ENCODE measurements at regions not wholly inside any gene's neighbourhood (a gene's known extent, or its start where the extent isn't known, plus 50 kb on each side); places are given as distances from the start of the nearest gene placed in this dataset.

DNA sequence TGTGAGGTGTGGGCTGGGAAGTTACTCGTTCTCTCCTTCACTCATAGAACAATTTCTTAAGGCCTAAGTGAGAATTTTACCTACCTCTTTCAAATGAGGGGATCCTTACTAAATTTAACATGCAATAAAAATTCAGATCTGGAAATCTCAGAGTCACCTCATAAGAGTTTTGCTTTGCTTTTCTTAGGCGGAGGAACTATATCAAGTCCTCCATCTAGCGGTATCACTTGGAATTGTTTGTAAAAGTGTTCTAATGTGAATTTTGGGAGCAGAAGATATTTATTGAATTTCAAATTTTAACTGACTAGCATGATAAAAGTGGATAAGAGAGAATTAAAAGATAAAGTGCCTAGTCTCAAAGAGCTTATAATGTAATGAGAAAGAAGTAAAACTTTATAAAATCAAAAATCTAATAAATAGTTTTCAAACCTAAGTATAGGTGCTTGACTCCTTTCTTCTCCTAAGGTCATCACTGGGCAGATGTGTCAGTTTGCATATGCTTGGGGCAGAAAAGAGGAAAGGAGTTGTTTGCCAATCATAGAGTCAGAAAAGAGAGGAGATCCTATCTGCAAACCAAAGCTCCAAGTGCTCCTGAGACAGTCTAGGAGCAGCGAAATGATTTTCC is 145.7 kb upstream of the DAB2 start:
- no peaks in the 10 kb centered on the region for H3K79me1 ChIP-seq (ENCODE audit: insufficient read depth, low read depth, low read length, poor library complexity, severe bottlenecking)
- H3K4me3 Mint-ChIP-seq, result no peak overlapping the region
- H3K79me2 ChIP-seq (ENCODE audit: insufficient read depth, low read length), result no peaks in the 10 kb centered on the region
- no peak overlapping the region for H2AK5ac ChIP-seq (ENCODE audit: insufficient read length, low read length)
- no peaks in the 10 kb centered on the region; the same call in 1 of the 2 replicates for H3K27me3 Mint-ChIP-seq (ENCODE audit: low read depth)
- H3K36me3 Mint-ChIP-seq (ENCODE audit: insufficient read depth in 1 of 3, low read depth in 3 of 3), result no peaks in the 10 kb centered on the region
- no peaks in the 10 kb centered on the region for H3K9me3 ChIP-seq (ENCODE audit: control insufficient read depth, low read depth, low read length)
- H2AFZ ChIP-seq (ENCODE audit: low read length), result no peak overlapping the region
- H3K4me1 Mint-ChIP-seq, result no peaks in the 10 kb centered on the region; a peak in 1 of 4 replicates
- H3K27me3 ChIP-seq (ENCODE audit: insufficient read depth, low read length), result no peaks in the 10 kb centered on the region
- no peaks in the 10 kb centered on the region; the same call in 1 of the 2 replicates for H3K4me1 ChIP-seq (ENCODE audit: insufficient read depth, low read length)
- H3K9ac ChIP-seq (ENCODE audit: extremely low read depth, insufficient read length, low read length), result no peak overlapping the region
- no peak overlapping the region for H4K8ac ChIP-seq (replicated peaks; ENCODE audit: insufficient read length, low read depth, low read length)
- H3T11ph ChIP-seq (ENCODE audit: low read length), result no peak overlapping the region
- TF ChIP-seq, protein P1, sequence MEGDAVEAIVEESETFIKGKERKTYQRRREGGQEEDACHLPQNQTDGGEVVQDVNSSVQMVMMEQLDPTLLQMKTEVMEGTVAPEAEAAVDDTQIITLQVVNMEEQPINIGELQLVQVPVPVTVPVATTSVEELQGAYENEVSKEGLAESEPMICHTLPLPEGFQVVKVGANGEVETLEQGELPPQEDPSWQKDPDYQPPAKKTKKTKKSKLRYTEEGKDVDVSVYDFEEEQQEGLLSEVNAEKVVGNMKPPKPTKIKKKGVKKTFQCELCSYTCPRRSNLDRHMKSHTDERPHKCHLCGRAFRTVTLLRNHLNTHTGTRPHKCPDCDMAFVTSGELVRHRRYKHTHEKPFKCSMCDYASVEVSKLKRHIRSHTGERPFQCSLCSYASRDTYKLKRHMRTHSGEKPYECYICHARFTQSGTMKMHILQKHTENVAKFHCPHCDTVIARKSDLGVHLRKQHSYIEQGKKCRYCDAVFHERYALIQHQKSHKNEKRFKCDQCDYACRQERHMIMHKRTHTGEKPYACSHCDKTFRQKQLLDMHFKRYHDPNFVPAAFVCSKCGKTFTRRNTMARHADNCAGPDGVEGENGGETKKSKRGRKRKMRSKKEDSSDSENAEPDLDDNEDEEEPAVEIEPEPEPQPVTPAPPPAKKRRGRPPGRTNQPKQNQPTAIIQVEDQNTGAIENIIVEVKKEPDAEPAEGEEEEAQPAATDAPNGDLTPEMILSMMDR (conservative IDR thresholded peaks at IDR 0.05), result peak; percentile 75
- H4K5ac ChIP-seq (ENCODE audit: insufficient read length, low read depth, low read length), result no peak overlapping the region
- no CpG with 5 or more reads among the region's 4 CpGs for whole genome bisulfite sequencing (ENCODE audit: extremely low coverage, insufficient read length, low lambda C conversion rate)
- no peak overlapping the region for H3K18ac ChIP-seq (ENCODE audit: insufficient read length, low read depth, low read length)
- H3K4me2 ChIP-seq (ENCODE audit: insufficient read depth, insufficient read length, low read length), result no peak overlapping the region
- no peak overlapping the region for H3K56ac ChIP-seq (ENCODE audit: insufficient read length, low read depth, low read length)
- H2BK120ac ChIP-seq (ENCODE audit: low read depth, low read length, poor library complexity, severe bottlenecking), result no peak overlapping the region
- H3K23me2 ChIP-seq (ENCODE audit: insufficient read length, low read depth, low read length, poor library complexity, severe bottlenecking), result no peaks in the 10 kb centered on the region
- no peak overlapping the region for H2BK20ac ChIP-seq (ENCODE audit: low read depth, low read length, poor library complexity, severe bottlenecking)
- no peak overlapping the region for H2BK15ac ChIP-seq (ENCODE audit: low read depth, low read length)
- H4K91ac ChIP-seq (ENCODE audit: insufficient read length, low read depth, low read length), result no peak overlapping the region
- H3K27ac ChIP-seq (ENCODE audit: insufficient read length, low read depth, low read length), result no peak overlapping the region
- H3K9me3 Mint-ChIP-seq, result no peaks in the 10 kb centered on the region; a peak in 1 of 5 replicates
- no peak for DNase-seq
- no peak overlapping the region for H3K27ac Mint-ChIP-seq
- H2BK5ac ChIP-seq (ENCODE audit: insufficient read length, low read length), result no peak overlapping the region
- H3K14ac ChIP-seq (ENCODE audit: insufficient read depth, low read length), result no peak overlapping the region
- no peaks in the 10 kb centered on the region for H4K20me1 ChIP-seq (ENCODE audit: control insufficient read depth, insufficient read depth, insufficient read length)
- no peak overlapping the region for H2BK12ac ChIP-seq (ENCODE audit: insufficient read length, low read depth, low read length)
- no peak overlapping the region for H3K4ac ChIP-seq (ENCODE audit: low read depth, low read length)
- H3K23ac ChIP-seq (ENCODE audit: insufficient read length, low read depth, low read length), result no peak overlapping the region

Data from H9 (cell line).